ENCODE measurements at regions not wholly inside any gene's neighbourhood (a gene's known extent, or its start where the extent isn't known, plus 50 kb on each side); places are given as distances from the start of the nearest gene placed in this dataset.

DNA sequence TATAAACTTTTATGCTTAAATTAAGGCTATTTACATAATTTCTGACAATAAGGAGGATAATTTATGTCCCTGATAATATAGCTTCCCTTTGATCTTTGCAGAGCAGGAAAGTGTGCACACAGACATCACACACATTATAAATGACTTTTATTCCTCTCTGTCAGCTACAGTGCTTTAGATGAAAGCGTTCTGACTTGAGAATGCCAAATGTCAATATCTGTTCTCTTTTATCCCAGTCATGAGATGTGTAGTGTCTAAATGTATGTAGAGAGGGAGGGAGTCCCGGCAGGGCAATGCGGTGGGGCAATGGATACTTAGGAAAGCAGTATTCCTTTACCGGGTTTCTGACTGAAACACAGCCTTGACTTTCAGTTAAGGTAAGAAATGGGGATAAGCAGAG is 225.4 kb upstream of the CHORDC1 start:
- no peak for TF ChIP-seq CREB1 (CRISPR knock-in tag; IDR thresholded peaks at IDR 0.05)
- TF ChIP-seq, protein P1, sequence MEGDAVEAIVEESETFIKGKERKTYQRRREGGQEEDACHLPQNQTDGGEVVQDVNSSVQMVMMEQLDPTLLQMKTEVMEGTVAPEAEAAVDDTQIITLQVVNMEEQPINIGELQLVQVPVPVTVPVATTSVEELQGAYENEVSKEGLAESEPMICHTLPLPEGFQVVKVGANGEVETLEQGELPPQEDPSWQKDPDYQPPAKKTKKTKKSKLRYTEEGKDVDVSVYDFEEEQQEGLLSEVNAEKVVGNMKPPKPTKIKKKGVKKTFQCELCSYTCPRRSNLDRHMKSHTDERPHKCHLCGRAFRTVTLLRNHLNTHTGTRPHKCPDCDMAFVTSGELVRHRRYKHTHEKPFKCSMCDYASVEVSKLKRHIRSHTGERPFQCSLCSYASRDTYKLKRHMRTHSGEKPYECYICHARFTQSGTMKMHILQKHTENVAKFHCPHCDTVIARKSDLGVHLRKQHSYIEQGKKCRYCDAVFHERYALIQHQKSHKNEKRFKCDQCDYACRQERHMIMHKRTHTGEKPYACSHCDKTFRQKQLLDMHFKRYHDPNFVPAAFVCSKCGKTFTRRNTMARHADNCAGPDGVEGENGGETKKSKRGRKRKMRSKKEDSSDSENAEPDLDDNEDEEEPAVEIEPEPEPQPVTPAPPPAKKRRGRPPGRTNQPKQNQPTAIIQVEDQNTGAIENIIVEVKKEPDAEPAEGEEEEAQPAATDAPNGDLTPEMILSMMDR (IDR thresholded peaks at IDR 0.05), result no peak
- TF ChIP-seq CBFB (CRISPR knock-in tag; IDR thresholded peaks at IDR 0.05; ENCODE audit: low read depth), result no peak
- no peak for TF ChIP-seq FOXJ3 (CRISPR knock-in tag; IDR thresholded peaks at IDR 0.05; ENCODE audit: borderline replicate concordance)
- TF ChIP-seq, protein P2, sequence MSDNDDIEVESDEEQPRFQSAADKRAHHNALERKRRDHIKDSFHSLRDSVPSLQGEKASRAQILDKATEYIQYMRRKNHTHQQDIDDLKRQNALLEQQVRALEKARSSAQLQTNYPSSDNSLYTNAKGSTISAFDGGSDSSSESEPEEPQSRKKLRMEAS (CRISPR knock-in tag; IDR thresholded peaks at IDR 0.05), result no peak
- TF ChIP-seq, protein P3, sequence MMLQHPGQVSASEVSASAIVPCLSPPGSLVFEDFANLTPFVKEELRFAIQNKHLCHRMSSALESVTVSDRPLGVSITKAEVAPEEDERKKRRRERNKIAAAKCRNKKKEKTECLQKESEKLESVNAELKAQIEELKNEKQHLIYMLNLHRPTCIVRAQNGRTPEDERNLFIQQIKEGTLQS (CRISPR knock-in tag; conservative IDR thresholded peaks at IDR 0.05), result no peak
- no peak for TF ChIP-seq NFYB (CRISPR knock-in tag; conservative IDR thresholded peaks at IDR 0.05; ENCODE audit: low read depth)
- no peak for TF ChIP-seq FOXP4 (CRISPR knock-in tag; IDR thresholded peaks at IDR 0.05)
